Calu3 (cell line): ENCODE measurements at regions not wholly inside any gene's neighbourhood (a gene's known extent, or its start where the extent isn't known, plus 50 kb on each side); places are given as distances from the start of the nearest gene placed in this dataset.

ENCODE experiments used
- BruUV-seq: library from RNA; stranded (reverse); fragments of 400-500 nt; replicated peaks from 2 replicates; lab custom pipeline; 2021; lab: Mats Ljungman, UMichigan
- CTCF ChIA-PET: fragments of 300-600 bp; sonication (Branson Sonifier 250); formaldehyde crosslinking; loops from one replicate; lab custom pipeline; 2022; ENCODE audit warnings: antibody characterized with exemption; lab: Charles Lee
- DNase-seq: peaks from one replicate; pipeline ENCODE4 v3.0.0; 2022
- H3K27ac Mint-ChIP-seq: one replicate; pipeline ENCODE4 v1.8.0; 2022; ENCODE audit warnings: mixed read lengths; ENCODE audit not compliant: unreplicated experiment
- H3K27me3 Mint-ChIP-seq: one replicate; pipeline ENCODE4 v1.8.0; 2022; ENCODE audit warnings: mixed read lengths; ENCODE audit not compliant: unreplicated experiment
- H3K36me3 Mint-ChIP-seq: one replicate; pipeline ENCODE4 v1.8.0; 2022; ENCODE audit warnings: mild to moderate bottlenecking, moderate library complexity, mixed read lengths; ENCODE audit not compliant: insufficient read depth, unreplicated experiment
- H3K4me1 Mint-ChIP-seq: one replicate; pipeline ENCODE4 v1.8.0; 2022; ENCODE audit warnings: mild to moderate bottlenecking, low read depth, mixed read lengths; ENCODE audit not compliant: unreplicated experiment
- H3K4me3 Mint-ChIP-seq: one replicate; pipeline ENCODE4 v1.8.0; 2022; ENCODE audit warnings: mild to moderate bottlenecking, low read depth, moderate library complexity, mixed read lengths; ENCODE audit not compliant: unreplicated experiment
- H3K9me3 Mint-ChIP-seq: one replicate; pipeline ENCODE4 v1.8.0; 2022; ENCODE audit warnings: low read depth, mixed read lengths; ENCODE audit not compliant: unreplicated experiment
- intact Hi-C: fragments of 100-400 bp; cut with micrococcal nuclease; formaldehyde crosslinking; loops from one replicate; pipeline ENCODE4 v1.10.0; 2022; ENCODE audit not compliant: unreplicated experiment
- TF ChIP-seq, protein P1 (sequence below): fragments of 200-600 bp; IDR thresholded peaks from one replicate; pipeline ENCODE4 v1.8.0; 2022; ENCODE audit warnings: antibody characterized with exemption; ENCODE audit not compliant: unreplicated experiment

GRCh38 chr18:78711316-78711715 is 268.3 kb upstream of the SALL3 start:
- H3K4me1 Mint-ChIP-seq, result no peaks in the 10 kb centered on the region
- no peak for DNase-seq
- BruUV-seq, result no TSS peak

GRCh38 chr18:78711971-78712370 is 267.6 kb upstream of the SALL3 start:
- Mint-ChIP-seq H3K4me3 (no peak overlapping the region), H3K27me3 (no peaks in the 10 kb centered on the region), H3K4me1 (no peaks in the 10 kb centered on the region), H3K9me3 (peaks cover 20% of the 10 kb centered on the region), H3K27ac (no peak overlapping the region), H3K36me3 (no peaks in the 10 kb centered on the region)
- no peak for DNase-seq
- CTCF ChIA-PET, result no interaction called here
- TF ChIP-seq, protein P1, sequence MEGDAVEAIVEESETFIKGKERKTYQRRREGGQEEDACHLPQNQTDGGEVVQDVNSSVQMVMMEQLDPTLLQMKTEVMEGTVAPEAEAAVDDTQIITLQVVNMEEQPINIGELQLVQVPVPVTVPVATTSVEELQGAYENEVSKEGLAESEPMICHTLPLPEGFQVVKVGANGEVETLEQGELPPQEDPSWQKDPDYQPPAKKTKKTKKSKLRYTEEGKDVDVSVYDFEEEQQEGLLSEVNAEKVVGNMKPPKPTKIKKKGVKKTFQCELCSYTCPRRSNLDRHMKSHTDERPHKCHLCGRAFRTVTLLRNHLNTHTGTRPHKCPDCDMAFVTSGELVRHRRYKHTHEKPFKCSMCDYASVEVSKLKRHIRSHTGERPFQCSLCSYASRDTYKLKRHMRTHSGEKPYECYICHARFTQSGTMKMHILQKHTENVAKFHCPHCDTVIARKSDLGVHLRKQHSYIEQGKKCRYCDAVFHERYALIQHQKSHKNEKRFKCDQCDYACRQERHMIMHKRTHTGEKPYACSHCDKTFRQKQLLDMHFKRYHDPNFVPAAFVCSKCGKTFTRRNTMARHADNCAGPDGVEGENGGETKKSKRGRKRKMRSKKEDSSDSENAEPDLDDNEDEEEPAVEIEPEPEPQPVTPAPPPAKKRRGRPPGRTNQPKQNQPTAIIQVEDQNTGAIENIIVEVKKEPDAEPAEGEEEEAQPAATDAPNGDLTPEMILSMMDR, result no peak
- intact Hi-C loops, result no loop called here
- BruUV-seq, result no TSS peak

More at GRCh38 chr18:78711316-78711715, 268.3 kb upstream of the SALL3 start:
- no peak overlapping the region for H3K4me3 Mint-ChIP-seq
- H3K27me3 Mint-ChIP-seq, result no peaks in the 10 kb centered on the region
- H3K27ac Mint-ChIP-seq, result no peak overlapping the region
- intact Hi-C loops, result no loop called here
- TF ChIP-seq, protein P1, result no peak
- H3K36me3 Mint-ChIP-seq, result no peaks in the 10 kb centered on the region
- peaks cover 20% of the 10 kb centered on the region for H3K9me3 Mint-ChIP-seq
- CTCF ChIA-PET, result no interaction called here

GRCh38 chr18:78713069-78713468 is 266.5 kb upstream of the SALL3 start:
- no peaks in the 10 kb centered on the region for H3K27me3 Mint-ChIP-seq
- no peaks in the 10 kb centered on the region for H3K36me3 Mint-ChIP-seq
- H3K4me3 Mint-ChIP-seq, result no peak overlapping the region
- CTCF ChIA-PET, result no interaction called here
- no peak overlapping the region for H3K27ac Mint-ChIP-seq
- no TSS peak for BruUV-seq
- no peak for DNase-seq
- peaks cover 15% of the 10 kb centered on the region for H3K9me3 Mint-ChIP-seq
- TF ChIP-seq, protein P1, result no peak
- intact Hi-C loops, result no loop called here
- no peaks in the 10 kb centered on the region for H3K4me1 Mint-ChIP-seq

GRCh38 chr18:78713726-78714125 is 265.9 kb upstream of the SALL3 start:
- CTCF ChIA-PET, result no interaction called here
- intact Hi-C loops, result no loop called here
- H3K27me3 Mint-ChIP-seq, result no peaks in the 10 kb centered on the region
- peaks cover 12% of the 10 kb centered on the region for H3K9me3 Mint-ChIP-seq
- no peak overlapping the region for H3K4me3 Mint-ChIP-seq
- TF ChIP-seq, protein P1, result no peak
- BruUV-seq, result no TSS peak
- no peak overlapping the region for H3K27ac Mint-ChIP-seq
- H3K36me3 Mint-ChIP-seq, result no peaks in the 10 kb centered on the region
- DNase-seq, result no peak
- no peaks in the 10 kb centered on the region for H3K4me1 Mint-ChIP-seq
